Ovary (tissue), 3 donors: ENCODE measurements at regions not wholly inside any gene's neighbourhood (a gene's known extent, or its start where the extent isn't known, plus 50 kb on each side); places are given as distances from the start of the nearest gene placed in this dataset.

ENCODE experiments used
- EP300 ChIP-seq: sonication (generic); formaldehyde crosslinking; IDR thresholded peaks from one replicate; pipeline ENCODE4 v1.6.1; 2017; ENCODE audit warnings: antibody characterized with exemption
- POLR2A ChIP-seq: fragments of 450-650 bp; IDR thresholded peaks from one replicate; pipeline ENCODE4 v1.6.1; 2017; ENCODE audit warnings: antibody characterized with exemption, mild to moderate bottlenecking, moderate library complexity
- TF ChIP-seq, protein P1 (sequence below), 3 donors: fragments of 450-650 bp in 2 of 3; fragments of 200-600 bp in 1 of 3; IDR thresholded peaks; one replicate each; pipeline versions ENCODE4 v1.5.1 to v1.8.0; 2016 to 2022; ENCODE audit warnings: antibody characterized with exemption in 3 of 3, mild to moderate bottlenecking in 1 of 3
- donor health status: DM: no; HTN: no; CAD: no.

DNA sequence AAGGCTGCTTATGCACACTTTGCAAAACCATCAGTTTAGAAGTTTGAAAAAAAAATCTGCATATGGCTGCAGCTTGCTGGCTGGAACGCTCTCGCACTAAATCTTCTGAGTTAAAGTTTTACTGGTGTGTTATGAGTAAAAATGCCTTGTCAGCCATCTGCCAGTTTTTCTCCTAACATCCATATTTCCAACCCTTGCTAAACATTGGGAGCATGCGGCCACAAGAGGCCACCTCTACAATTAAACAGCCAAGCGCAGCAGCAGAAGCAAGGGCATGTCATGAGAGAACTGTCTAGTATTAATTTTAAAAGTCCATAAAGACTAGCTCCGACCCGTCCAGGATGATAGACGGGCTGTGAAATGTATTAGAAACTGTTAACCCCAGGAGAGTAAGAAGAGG, 248.3 kb downstream of the TSHZ3 start:
- no peak for TF ChIP-seq EP300
- TF ChIP-seq, protein P1, sequence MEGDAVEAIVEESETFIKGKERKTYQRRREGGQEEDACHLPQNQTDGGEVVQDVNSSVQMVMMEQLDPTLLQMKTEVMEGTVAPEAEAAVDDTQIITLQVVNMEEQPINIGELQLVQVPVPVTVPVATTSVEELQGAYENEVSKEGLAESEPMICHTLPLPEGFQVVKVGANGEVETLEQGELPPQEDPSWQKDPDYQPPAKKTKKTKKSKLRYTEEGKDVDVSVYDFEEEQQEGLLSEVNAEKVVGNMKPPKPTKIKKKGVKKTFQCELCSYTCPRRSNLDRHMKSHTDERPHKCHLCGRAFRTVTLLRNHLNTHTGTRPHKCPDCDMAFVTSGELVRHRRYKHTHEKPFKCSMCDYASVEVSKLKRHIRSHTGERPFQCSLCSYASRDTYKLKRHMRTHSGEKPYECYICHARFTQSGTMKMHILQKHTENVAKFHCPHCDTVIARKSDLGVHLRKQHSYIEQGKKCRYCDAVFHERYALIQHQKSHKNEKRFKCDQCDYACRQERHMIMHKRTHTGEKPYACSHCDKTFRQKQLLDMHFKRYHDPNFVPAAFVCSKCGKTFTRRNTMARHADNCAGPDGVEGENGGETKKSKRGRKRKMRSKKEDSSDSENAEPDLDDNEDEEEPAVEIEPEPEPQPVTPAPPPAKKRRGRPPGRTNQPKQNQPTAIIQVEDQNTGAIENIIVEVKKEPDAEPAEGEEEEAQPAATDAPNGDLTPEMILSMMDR (IDR thresholded peaks at IDR 0.05), result no peak
- no peak for TF ChIP-seq POLR2A
